ENCODE measurements at regions not wholly inside any gene's neighbourhood (a gene's known extent, or its start where the extent isn't known, plus 50 kb on each side); places are given as distances from the start of the nearest gene placed in this dataset.

GRCh38 chr5:155783791-155784190 is 543.2 kb upstream of the SGCD start:
- CTCF ChIA-PET, result no interaction called here
- Histone ChIP-seq H3K27ac (ENCODE audit: low read length) (no peak overlapping the region), H3K4me3 (ENCODE audit: low read depth in 2 of 2, low read length in 2 of 2) (no peak overlapping the region), H3K36me3 (ENCODE audit: control insufficient read depth, insufficient read depth, low read length) (no peaks in the 10 kb centered on the region), H3K27me3 (ENCODE audit: control insufficient read depth, insufficient read depth, low read length) (no peaks in the 10 kb centered on the region), H3K4me1 (ENCODE audit: control insufficient read depth, insufficient read depth, low read length) (no peaks in the 10 kb centered on the region), H3K9me3 (ENCODE audit: control insufficient read depth, insufficient read depth, low read depth, low read length) (no peaks in the 10 kb centered on the region)
- intact Hi-C loops (cut with micrococcal nuclease; ENCODE audit: unreplicated experiment) (no loop called here), in situ Hi-C loops (cut with HindIII; ENCODE audit: low pct_unique_long_range_greater_than_20kb, low sequenced_read_pairs) (no loop called here)
- POLR2A ChIA-PET, result no interaction called here
- no TSS peak for BruUV-seq (replicated peaks)
- DNase-seq (ENCODE audit: low read depth, low spot score), result no peak
- TF ChIP-seq POLR2AphosphoS5 (IDR thresholded peaks at IDR 0.05; ENCODE audit: low read depth, low read length), result no peak
- no peak for ATAC-seq

DNA sequence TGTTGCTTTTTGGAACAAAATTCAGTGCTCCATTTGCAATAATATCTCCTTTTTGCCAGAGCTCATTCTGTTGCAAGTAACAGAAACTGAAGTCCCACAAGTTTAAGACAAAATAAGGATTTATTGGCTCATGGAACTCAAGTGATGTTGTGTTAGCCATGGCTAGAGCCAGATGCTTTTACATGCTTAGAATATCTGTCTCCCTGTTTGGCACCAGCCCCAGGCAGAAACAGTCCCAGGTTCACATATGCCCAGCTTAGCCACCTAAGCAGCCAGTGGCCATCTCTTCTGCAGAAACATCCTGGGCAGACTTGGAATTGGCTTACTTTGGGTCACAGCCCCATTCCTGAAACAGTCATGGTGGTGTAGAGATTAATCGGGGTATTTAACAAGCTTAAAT is 540.9 kb upstream of the SGCD start:
- DNase-seq (ENCODE audit: low read depth, low spot score) (no peak), ATAC-seq (no peak)
- H3K27me3 ChIP-seq (ENCODE audit: control insufficient read depth, insufficient read depth, low read length), result no peaks in the 10 kb centered on the region
- in situ Hi-C loops (cut with HindIII; ENCODE audit: low pct_unique_long_range_greater_than_20kb, low sequenced_read_pairs), result no loop called here
- TF ChIP-seq, protein P1, sequence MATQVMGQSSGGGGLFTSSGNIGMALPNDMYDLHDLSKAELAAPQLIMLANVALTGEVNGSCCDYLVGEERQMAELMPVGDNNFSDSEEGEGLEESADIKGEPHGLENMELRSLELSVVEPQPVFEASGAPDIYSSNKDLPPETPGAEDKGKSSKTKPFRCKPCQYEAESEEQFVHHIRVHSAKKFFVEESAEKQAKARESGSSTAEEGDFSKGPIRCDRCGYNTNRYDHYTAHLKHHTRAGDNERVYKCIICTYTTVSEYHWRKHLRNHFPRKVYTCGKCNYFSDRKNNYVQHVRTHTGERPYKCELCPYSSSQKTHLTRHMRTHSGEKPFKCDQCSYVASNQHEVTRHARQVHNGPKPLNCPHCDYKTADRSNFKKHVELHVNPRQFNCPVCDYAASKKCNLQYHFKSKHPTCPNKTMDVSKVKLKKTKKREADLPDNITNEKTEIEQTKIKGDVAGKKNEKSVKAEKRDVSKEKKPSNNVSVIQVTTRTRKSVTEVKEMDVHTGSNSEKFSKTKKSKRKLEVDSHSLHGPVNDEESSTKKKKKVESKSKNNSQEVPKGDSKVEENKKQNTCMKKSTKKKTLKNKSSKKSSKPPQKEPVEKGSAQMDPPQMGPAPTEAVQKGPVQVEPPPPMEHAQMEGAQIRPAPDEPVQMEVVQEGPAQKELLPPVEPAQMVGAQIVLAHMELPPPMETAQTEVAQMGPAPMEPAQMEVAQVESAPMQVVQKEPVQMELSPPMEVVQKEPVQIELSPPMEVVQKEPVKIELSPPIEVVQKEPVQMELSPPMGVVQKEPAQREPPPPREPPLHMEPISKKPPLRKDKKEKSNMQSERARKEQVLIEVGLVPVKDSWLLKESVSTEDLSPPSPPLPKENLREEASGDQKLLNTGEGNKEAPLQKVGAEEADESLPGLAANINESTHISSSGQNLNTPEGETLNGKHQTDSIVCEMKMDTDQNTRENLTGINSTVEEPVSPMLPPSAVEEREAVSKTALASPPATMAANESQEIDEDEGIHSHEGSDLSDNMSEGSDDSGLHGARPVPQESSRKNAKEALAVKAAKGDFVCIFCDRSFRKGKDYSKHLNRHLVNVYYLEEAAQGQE (IDR thresholded peaks at IDR 0.05; ENCODE audit: insufficient read depth in 1 of 2, low read depth in 2 of 2, low read length in 1 of 2), result no peak
- TF ChIP-seq POLR2AphosphoS5 (IDR thresholded peaks at IDR 0.05; ENCODE audit: low read depth, low read length), result no peak
- no peak for TF ChIP-seq SIN3A (IDR thresholded peaks at IDR 0.05; ENCODE audit: borderline replicate concordance, insufficient read depth, low read depth, low read length)
- TF ChIP-seq TCF7L2 (IDR thresholded peaks at IDR 0.05; ENCODE audit: low read depth, low read length), result no peak
- TF ChIP-seq, protein P2, sequence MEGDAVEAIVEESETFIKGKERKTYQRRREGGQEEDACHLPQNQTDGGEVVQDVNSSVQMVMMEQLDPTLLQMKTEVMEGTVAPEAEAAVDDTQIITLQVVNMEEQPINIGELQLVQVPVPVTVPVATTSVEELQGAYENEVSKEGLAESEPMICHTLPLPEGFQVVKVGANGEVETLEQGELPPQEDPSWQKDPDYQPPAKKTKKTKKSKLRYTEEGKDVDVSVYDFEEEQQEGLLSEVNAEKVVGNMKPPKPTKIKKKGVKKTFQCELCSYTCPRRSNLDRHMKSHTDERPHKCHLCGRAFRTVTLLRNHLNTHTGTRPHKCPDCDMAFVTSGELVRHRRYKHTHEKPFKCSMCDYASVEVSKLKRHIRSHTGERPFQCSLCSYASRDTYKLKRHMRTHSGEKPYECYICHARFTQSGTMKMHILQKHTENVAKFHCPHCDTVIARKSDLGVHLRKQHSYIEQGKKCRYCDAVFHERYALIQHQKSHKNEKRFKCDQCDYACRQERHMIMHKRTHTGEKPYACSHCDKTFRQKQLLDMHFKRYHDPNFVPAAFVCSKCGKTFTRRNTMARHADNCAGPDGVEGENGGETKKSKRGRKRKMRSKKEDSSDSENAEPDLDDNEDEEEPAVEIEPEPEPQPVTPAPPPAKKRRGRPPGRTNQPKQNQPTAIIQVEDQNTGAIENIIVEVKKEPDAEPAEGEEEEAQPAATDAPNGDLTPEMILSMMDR (IDR thresholded peaks at IDR 0.05), result no peak
- intact Hi-C loops (cut with micrococcal nuclease; ENCODE audit: unreplicated experiment), result no loop called here
- ChIA-PET POLR2A (no interaction called here), CTCF (no interaction called here)
- no peaks in the 10 kb centered on the region for H3K4me1 ChIP-seq (ENCODE audit: control insufficient read depth, insufficient read depth, low read length)
- H3K27ac ChIP-seq (ENCODE audit: low read length), result no peak overlapping the region
- no TSS peak for BruUV-seq (replicated peaks)
- no peaks in the 10 kb centered on the region for H3K9me3 ChIP-seq (ENCODE audit: control insufficient read depth, insufficient read depth, low read depth, low read length)
- H3K36me3 ChIP-seq (ENCODE audit: control insufficient read depth, insufficient read depth, low read length), result no peaks in the 10 kb centered on the region
- no peak overlapping the region for H3K4me3 ChIP-seq (ENCODE audit: low read depth in 2 of 2, low read length in 2 of 2)

DNA sequence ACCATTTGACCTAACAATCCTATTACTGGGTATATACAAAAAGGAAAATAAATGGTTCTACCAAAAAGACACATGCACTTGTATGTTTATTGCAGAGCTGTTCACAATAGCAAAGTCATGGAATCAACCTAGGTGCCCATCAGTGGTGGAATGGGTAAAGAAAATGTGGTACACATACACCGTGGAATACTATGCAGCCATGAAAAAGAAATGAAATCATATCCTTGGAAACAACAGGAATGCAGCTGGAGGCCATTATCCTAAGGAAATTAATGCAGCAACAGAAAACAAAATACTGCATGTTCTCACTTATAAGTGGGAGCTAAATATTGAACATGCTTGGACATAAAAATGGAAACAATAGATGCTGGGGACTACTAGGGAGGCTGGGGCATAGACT is 534.1 kb upstream of the SGCD start:
- BruUV-seq (replicated peaks), result no TSS peak
- no peak overlapping the region for H3K4me3 ChIP-seq (ENCODE audit: low read depth in 2 of 2, low read length in 2 of 2)
- H3K27ac ChIP-seq (ENCODE audit: low read length), result no peak overlapping the region
- no peaks in the 10 kb centered on the region for H3K36me3 ChIP-seq (ENCODE audit: control insufficient read depth, insufficient read depth, low read length)
- intact Hi-C loops (cut with micrococcal nuclease; ENCODE audit: unreplicated experiment), result no loop called here
- peaks cover 17% of the 10 kb centered on the region for H3K9me3 ChIP-seq (ENCODE audit: control insufficient read depth, insufficient read depth, low read depth, low read length)
- H3K27me3 ChIP-seq (ENCODE audit: control insufficient read depth, insufficient read depth, low read length), result no peaks in the 10 kb centered on the region
- ChIA-PET POLR2A (no interaction called here), CTCF (no interaction called here)
- H3K4me1 ChIP-seq (ENCODE audit: control insufficient read depth, insufficient read depth, low read length), result no peaks in the 10 kb centered on the region
- TF ChIP-seq TCF7L2 (IDR thresholded peaks at IDR 0.05; ENCODE audit: low read depth, low read length) (no peak), SIN3A (IDR thresholded peaks at IDR 0.05; ENCODE audit: borderline replicate concordance, insufficient read depth, low read depth, low read length) (no peak), POLR2AphosphoS5 (IDR thresholded peaks at IDR 0.05; ENCODE audit: low read depth, low read length) (no peak)
- TF ChIP-seq, protein P2 (IDR thresholded peaks at IDR 0.05), result no peak
- TF ChIP-seq, protein P1 (IDR thresholded peaks at IDR 0.05; ENCODE audit: insufficient read depth in 1 of 2, low read depth in 2 of 2, low read length in 1 of 2), result no peak
- DNase-seq (ENCODE audit: low read depth, low spot score), result no peak
- in situ Hi-C loops (cut with HindIII; ENCODE audit: low pct_unique_long_range_greater_than_20kb, low sequenced_read_pairs), result no loop called here
- ATAC-seq, result no peak
